GM18508 (cell line): ENCODE measurements at regions not wholly inside any gene's neighbourhood (a gene's known extent, or its start where the extent isn't known, plus 50 kb on each side); places are given as distances from the start of the nearest gene placed in this dataset.
"Not testable (repeated sequence)": the region's sequence is repeated elsewhere in the genome, so short reads cannot be mapped to it uniquely, and the experiment has no call there.

Experiments used
- ATAC-seq: cut with Tn5 transposase; IDR thresholded peaks from one replicate; pipeline ENCODE4 v1.9.1; 2021; ENCODE audit warnings: moderate number of reproducible peaks; ENCODE audit not compliant: insufficient read depth, unreplicated experiment

GRCh38 chr2:47626664-47627063 is 55.9 kb upstream of the KCNK12 start:
- ATAC-seq = no peak

GRCh38 chr2:47623140-47623539 is 52.4 kb upstream of the KCNK12 start:
- ATAC-seq = not testable (repeated sequence)

GRCh38 chr2:47620770-47621437 is 50.1 kb upstream of the KCNK12 start:
- no peak for ATAC-seq
